GM13976 (cell line): ENCODE measurements at regions not wholly inside any gene's neighbourhood (a gene's known extent, or its start where the extent isn't known, plus 50 kb on each side); places are given as distances from the start of the nearest gene placed in this dataset.
"Not testable (repeated sequence)": the region's sequence is repeated elsewhere in the genome, so short reads cannot be mapped to it uniquely, and the experiment has no call there.

ENCODE experiments used
- DNase-seq: peaks from one replicate; pipeline ENCODE4 v3.0.0; 2012; ENCODE audit warnings: low spot score
- CTCF ChIP-seq: IDR thresholded peaks from 2 replicates; pipeline ENCODE4 v1.5.1; 2012; ENCODE audit warnings: borderline replicate concordance, mild to moderate bottlenecking; ENCODE audit not compliant: insufficient read depth; ENCODE audit errors: extremely low read depth, missing control alignments, control extremely low read depth
- in situ Hi-C: fragments of 300-500 bp; cut with MboI; formaldehyde crosslinking; loops from one replicate; pipeline ENCODE4 v1.12.0; 2022; ENCODE audit warnings: low sequenced_read_pairs, mixed read lengths, inconsistent platforms; ENCODE audit not compliant: unreplicated experiment

- no peak for DNase-seq
- in situ Hi-C loops, result no loop called here
- no peak for TF ChIP-seq CTCF
Observed at GRCh38 chr9:115411993-115412452, 294.1 kb upstream of the TNC start.

- TF ChIP-seq CTCF, result no peak
- no peak for DNase-seq
- in situ Hi-C loops, result no loop called here
Observed at GRCh38 chr9:115412656-115413055, 294.7 kb upstream of the TNC start.

GRCh38 chr9:115413304-115413703 is 295.3 kb upstream of the TNC start:
- TF ChIP-seq CTCF, result no peak
- DNase-seq, result no peak
- in situ Hi-C loops, result no loop called here

DNA sequence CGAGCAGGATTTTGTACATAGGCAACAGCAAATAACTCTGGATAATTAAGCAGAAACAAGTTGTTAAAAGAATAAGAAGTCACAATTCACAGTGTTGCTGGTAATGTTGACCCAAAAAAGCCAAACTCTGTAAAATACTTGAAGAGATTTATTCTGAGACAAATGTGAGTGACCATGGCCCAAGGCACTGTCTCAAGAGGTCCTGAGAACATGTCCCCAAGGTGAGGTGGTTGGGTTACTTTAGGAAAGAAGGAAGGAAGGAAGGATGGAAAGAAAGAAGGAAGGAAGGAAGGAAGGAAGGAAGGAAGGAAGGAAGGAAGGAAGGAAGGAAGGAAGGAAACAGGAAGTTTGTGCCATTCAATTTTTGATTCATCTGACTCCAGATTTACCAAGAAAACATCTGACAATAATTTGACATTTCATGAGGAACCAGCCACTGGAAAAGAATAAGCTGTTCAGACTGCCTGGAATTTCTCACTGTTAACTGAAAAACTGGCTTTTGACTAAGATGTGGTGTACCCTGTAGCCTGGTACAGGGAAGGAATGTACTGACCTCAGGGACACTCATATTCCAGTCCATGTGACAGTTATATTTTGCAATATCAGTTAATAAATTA is 295.9 kb upstream of the TNC start:
- in situ Hi-C loops, result no loop called here
- TF ChIP-seq CTCF, result no peak
- DNase-seq, result no peak

GRCh38 chr9:115414561-115414960 is 296.6 kb upstream of the TNC start:
- in situ Hi-C loops, result no loop called here
- no peak for TF ChIP-seq CTCF

DNA sequence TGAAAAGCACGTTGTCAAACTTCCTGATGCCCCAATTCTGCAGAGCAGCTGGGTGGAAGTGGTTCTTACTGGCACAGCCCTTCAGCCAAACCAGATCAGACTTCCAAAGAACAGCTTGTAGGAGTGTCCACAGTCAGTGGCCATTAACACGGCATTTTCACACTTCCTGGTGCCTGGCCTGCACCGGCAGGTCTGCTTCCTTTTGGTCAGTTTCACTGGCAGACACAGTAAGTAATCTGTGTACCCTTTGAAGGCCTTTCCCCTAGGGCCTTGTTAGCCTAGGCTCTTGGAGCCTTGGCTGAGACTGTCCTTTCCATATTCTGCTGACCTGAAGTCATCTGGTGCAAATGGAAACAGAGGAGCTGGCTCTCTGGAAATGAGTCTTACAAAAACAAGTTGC is 297.5 kb upstream of the TNC start:
- no peak for DNase-seq
- in situ Hi-C loops, result no loop called here
- TF ChIP-seq CTCF, result no peak

More at GRCh38 chr9:115414561-115414960, 296.6 kb upstream of the TNC start:
- no peak for DNase-seq

DNA sequence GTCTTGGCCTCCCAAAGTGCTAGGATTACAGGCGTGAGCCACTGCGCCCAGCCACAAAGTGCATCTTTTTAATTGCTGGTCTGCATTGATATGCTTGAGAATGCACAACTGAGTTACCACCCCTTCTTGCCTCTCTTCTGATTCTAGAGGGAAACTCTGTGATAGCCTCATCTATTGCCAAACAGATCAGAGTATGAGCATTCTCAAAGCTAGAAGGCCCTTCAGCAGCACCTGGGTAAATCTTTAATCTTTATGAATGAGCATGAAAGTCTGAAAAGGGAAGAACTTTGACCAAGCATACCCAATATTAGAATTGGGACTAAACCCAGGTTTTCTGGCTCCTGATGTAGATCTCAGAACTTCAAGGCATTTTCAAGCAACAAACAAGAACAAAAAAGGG is 298.3 kb upstream of the TNC start:
- TF ChIP-seq CTCF, result no peak
- in situ Hi-C loops, result no loop called here
- DNase-seq, result no peak

DNA sequence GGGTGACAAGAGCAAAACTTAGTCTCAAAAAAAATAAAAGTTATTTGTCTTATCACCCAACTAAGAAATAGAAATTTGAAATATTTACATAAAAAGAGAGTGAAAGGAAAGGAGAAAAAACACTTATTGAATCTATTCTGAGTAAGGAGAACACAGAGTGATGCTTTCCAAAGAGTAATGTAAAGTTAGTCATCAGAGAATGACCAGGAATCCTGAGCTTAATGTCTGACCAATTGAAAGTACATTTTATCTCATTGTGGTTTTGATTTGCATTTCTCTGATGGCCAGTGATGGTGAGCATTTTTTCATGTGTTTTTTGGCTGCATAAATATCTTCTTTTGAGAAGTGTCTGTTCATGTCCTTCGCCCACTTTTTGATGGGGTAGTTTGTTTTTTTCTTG is 300.2 kb upstream of the TNC start:
- DNase-seq, in situ Hi-C loops: not testable (repeated sequence)
